ENCODE measurements at regions not wholly inside any gene's neighbourhood (a gene's known extent, or its start where the extent isn't known, plus 50 kb on each side); places are given as distances from the start of the nearest gene placed in this dataset.
A peak's percentile ranks its signal among the peaks of the same experiment; 100 is the strongest.
"Not testable (repeated sequence)": the region's sequence is repeated elsewhere in the genome, so short reads cannot be mapped to it uniquely, and the experiment has no call there.

DNA sequence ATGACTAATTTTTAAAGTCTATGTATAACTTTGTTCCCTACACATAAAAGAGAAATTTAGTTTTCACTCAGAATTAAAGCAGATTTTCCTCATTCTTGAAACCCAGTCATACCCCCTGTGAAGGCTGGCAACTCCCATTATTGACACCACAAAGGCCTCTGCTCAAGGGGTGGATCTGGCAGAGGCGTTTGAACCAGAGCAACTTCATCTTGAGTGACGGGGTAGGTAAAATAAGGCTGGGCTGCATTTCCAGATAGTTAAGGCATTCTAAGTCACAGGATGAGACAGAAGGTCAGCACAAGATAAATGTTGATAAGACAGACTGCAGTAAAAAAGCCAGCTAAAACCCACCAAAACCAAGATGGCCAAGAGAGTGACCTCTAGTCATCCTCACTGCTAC is 177.2 kb upstream of the OR13F1 start:
- no peak for DNase-seq (ENCODE audit: low read depth in 2 of 2)

DNA sequence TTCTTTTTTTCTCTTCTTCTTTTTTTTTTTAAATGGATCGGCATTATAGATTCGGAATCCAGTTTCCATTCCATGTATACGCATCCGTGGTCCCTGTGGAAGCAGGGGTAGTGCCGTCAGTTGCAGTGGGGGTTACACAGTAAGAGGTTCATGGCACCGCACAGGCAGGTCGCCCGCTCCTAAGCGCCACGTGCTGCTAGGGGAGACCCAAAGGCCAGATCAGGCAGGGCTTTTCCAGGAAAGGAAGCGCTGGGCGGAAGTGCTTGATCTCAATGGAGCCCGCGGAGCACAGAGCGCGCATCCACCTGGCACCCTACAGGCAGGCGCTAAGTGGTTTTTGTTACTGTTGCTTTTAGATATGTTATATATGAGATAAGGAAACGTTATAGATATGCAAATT is 174.8 kb upstream of the OR13F1 start:
- DNase-seq (ENCODE audit: low read depth in 2 of 2), result no peak

DNA sequence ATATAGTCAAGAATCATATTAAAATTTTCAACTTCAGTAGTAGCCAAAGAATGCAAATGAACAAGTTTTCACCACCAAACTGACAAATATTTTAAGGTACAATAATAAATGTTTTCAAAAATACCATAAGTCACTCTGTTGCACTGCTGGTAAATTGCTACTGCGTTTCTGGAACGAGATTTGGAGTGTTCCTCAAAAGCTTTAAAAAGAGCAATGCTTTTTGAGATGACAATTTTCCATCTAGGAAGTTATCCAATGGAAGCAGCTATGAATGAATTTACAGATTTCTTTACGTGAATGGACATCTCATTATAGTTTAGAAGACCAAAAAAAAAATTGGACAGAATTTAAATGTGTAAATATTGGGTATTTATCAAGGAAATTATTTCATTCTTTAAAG is 173.2 kb upstream of the OR13F1 start:
- no peak for DNase-seq (ENCODE audit: low read depth in 2 of 2)

DNA sequence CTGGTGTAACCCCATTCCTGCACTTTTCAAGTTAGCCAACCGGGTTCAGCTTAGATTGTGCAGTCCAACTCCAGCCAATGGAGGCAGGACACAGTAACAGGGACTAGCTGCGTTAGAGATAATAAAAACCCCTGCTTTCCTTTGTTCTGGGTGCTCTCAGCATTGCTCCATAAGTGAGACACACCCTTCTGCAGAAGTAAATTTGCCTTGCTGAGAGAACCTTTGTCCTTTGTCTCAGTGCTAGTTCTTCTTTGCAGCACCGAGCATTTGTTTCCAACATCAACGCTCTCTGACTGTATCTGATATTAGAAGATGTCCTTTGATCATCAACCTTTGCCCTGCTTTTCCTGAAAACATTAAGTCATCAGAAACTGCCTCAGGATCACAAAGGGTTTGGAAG is 169.5 kb upstream of the OR13F1 start:
- DNase-seq (ENCODE audit: low read depth in 2 of 2), result no peak

DNA sequence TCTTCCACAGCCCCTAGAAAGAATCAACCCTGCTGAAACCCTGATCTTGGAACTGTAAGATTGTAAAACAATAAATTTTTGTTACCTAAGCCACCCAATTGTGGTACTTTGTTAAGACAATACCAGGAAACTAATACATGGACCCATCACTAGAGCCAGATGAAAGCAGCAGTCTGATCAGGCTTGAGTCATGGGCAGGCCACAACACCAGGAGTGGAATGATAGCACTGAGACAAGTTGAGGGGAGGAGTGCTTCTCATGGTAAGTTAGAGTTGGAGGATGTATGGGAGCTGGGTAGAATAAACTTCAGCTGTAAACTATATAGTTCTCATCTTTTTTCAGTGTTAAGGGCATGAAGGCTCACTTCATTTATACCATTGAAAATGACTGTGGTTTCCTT is 164.4 kb upstream of the OR13F1 start:
- no peak for DNase-seq (ENCODE audit: low read depth in 2 of 2)

DNA sequence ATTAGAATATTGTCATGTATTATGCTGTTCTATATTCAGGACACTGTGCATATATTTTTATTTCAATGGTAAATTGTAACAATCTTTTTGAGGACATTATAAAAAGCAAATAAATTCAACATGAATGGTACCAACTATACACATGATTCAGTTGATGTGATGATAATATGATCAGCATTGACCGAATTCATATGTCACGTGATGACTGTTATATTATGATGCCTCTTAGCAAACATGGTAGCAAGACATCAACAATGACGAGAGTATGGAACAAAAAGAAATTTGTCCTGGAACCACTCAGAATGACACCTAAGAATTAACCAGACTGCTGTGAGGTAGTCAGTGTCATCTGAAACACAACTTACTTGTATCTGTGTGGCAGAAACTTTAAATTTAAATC is 161.5 kb upstream of the OR13F1 start:
- DNase-seq (ENCODE audit: low read depth in 2 of 2), result no peak

DNA sequence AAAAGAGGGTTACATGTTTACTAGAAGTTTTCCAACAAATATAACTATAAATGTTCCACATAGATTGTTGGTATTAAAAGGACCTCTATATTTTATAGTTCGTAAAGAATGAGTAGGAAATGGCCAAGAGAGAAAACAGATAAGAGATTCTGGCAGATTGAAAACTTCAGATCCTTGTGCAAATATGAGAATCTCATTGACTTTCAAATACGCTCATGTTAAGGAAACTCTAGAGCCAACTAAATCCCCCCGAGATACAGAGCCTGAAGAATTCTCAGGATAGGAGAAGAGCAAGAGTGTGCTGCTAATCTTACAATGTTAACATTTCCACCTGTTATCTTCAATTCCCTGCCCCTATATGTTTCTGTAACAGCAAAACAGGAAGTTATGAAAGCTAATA is 159.0 kb upstream of the OR13F1 start:
- no peak for DNase-seq (ENCODE audit: low read depth in 2 of 2)

DNA sequence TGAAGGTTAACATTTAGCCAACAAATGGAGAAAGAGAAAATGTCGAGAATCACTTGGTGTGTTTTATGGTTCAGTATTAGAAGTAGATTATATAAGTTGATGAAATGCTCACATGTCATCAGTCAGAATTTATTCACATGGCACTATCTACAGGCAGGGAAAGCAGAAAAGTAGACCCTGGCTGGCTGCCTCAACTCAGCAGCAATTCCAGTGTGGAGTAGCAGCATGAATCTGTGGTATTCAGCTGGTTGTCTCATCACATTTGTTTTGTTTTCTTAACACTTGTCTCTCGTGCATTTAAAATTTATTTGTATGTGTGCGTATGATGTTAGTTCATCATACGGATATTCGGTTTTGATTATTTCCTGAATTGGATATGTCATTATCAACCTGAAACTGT is 153.5 kb upstream of the OR13F1 start:
- DNase-seq (ENCODE audit: low read depth in 2 of 2), result no peak

DNA sequence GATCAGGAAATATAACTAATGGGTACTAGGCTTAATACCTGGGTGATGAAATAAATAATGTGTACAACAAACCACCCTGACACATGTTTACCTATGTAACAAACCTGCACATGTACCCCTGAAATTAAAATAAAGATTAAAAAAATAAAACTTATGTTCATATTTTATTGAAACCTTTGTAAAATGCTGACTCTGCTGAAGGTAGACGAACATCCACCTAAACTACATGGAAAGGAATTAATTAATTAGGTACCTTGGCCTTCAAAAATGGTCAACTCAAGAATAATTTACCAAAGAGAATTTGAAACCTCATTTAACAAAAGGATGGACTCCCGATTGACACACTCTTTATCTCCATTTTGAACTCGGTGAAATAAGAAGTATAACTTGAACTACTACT is 152.3 kb upstream of the OR13F1 start:
- DNase-seq (ENCODE audit: low read depth in 2 of 2), result no peak

DNA sequence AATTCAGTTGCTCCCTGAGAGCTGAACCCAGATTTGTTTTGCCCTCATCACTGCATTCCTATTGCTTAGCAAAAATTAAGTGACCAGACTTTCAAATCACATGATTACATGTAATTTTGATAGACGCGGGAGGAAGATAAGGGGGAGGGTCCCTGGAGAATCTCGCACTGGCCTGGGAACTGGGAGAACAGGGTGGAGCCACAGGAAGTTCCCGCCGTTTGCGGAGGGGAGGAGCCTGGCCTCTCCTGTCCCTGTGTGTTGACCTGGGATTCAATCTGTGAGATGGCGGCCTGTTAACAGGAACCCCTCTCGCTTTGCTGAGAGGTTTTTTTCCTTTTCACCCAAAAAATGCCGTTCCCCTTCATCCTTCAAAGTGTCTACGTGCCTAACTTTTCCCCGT is 142.9 kb upstream of the OR13F1 start:
- DNase-seq (ENCODE audit: low read depth in 2 of 2), result no peak

DNA sequence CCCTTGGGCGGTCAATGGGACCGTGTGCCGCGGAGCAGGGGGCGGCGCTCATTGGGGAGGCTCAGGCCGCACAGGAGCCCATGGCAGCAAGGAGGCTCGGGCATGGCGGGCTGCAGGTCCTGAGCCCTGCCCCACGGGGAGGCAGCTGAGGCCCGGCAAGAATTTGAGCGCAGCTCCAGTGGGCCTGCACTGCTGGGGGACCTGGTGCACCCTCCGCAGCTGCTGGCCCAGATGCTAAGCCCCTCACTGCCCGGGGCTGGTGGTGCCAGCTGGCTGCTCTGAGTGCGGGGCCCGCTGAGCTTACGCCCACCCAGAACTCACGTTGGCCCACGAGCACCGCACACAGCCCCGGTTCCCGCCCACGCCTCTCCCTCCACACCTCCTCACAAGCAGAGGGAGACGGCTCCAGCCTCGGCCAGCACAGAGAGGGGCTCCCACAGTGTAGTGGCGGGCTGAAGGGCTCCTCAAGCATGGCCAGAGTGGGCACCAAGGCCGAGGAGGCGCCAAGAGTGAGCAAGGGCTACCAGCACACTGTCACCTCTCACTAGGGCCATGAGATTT is 141.1 kb upstream of the OR13F1 start:
- DNase-seq (ENCODE audit: low read depth in 2 of 2), result no peak

DNA sequence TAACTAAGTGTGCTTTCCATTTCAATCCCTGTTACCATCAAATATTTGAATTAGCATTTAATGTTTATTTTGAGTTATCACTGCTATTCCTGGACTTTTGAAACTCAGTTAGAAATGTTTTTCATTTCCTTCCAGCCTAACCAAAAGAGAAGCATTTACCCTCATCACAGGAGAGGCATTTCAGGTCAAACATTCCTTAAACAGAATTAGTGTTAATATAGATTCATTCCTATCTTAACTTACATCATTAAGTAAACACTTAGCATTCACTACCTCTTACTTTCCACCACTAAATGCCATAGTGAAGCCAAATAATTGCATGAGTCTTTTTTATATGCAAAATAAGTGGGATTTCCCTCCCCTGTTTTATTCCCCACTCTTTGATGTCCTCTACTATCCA is 136.6 kb upstream of the OR13F1 start:
- DNase-seq (ENCODE audit: low read depth in 2 of 2), result no peak

DNA sequence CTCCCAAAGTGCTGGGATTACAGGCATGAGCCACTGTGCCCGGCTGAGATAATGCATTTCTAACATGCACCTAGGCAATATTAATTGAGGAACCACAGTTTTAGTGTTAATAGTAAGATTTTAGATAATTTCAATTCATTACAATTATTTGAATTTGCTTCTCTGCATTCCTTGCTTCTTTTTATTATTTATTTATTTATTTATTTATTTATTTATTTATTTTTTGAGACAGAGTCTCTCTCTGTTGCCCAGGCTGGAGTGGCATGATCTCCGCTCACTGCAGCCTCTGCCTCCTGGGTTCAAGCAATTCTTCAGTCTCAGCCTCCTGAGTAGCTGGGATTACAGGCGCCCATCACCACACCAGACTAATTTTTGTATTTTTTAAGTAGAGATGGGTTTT is 135.7 kb upstream of the OR13F1 start:
- not testable (repeated sequence) for DNase-seq (ENCODE audit: low read depth in 2 of 2)

DNA sequence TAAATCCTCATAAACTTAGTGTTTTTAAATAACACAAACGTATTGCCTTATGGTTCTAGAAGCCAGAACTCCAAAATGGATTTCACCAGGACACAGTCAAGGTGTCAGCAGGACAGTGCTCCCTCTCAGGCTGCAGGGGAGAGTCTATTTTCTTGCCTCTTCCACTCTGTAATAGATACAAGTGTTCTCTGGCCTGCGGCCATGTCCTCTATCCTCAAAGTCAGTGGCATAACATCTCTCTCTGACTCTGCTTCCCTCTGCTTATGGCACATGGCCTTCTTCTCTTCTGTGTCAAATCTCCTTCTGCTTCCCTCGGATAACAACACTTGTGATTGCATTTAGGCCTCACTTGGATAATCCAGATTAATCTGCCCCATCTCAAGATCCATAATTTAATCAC is 129.4 kb upstream of the OR13F1 start:
- DNase-seq (ENCODE audit: low read depth in 2 of 2), result no peak

DNA sequence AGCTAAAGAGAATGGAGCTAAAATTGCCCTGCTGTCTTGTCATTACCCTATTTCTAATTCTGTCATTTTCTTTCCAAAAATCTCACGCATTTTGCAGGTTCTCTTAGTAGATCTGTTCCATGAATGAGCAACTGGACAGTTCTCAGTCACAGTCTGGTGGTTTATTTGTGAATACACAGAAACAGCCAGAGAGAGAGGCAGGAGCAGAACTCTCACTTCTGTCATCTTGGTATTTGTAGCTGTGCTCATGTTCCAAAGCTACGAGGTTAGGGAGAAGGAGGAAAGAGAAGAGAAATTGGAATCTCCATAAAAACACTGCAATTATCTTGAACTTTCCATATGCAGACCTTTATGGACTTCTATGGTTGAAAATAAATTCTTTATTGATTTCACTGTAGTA is 118.0 kb upstream of the OR13F1 start:
- no peak for DNase-seq (ENCODE audit: low read depth in 2 of 2)

DNA sequence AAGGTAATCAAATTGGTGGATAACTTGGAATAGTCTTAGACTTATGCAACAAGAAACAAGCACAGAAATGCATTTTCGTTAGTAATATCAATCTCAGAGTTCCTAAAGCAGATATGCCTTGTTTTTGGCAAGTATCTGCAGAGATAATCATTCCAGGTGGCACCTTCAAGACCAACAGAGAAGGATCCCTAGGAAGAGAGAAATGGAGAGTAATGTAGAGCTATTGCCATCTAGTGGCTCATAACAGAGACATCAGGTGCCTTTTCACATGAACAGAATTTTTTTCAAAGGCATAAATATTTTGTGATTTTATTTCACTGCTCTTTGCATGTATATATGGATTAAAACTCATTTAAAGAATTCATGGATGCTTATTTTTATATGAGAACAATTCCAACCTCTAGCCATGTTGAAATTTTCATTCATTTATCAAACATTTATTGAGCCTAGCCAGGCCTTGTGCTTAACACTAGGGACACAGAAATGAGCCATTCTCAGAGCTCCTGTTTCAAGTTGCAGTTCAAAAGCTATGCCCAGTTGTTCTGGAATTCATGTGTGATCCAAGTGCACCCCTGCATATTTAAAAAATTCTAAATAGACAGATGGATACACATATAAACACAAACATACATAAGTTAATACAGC is 117.5 kb upstream of the OR13F1 start:
- peak; percentile 6 to 12 for DNase-seq (ENCODE audit: low read depth in 2 of 2)

DNA sequence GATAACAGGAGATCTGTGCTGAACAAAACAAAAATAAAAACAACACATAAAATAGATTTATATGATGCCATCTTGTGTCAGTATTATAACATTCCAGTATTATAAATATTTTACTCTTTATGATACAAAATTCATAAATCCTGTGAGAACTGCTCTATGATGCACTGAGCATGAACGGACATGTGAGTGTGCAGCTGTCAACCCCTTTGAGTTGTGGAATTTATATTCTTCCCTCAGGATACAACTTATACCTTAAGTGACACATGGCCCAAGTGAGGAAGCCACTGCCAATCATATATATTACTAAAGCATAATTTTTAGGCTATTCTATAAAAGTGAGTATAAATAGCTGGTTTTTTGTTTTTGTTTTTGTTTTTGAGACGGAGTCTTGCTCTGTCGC is 116.0 kb upstream of the OR13F1 start:
- no peak for DNase-seq (ENCODE audit: low read depth in 2 of 2)

DNA sequence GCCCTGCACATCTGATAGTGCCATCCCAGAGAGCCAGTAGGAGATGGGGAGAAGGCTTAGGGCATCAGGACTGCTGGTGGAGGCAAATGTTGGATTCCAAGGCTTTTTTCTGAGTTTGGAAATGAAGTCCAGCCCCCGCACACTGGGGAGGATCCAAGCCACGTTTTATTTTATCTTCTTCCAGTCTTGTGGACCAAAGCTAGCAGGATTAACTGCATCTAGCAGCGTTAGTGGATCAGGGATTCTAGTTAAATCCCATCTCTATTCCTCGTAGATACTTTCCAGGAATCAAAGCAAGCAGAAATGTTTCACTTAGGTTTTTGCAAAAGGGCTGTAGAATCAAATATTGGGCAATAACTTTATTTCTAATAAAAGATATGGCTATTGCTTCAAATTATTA is 114.7 kb upstream of the OR13F1 start:
- no peak for DNase-seq (ENCODE audit: low read depth in 2 of 2)

DNA sequence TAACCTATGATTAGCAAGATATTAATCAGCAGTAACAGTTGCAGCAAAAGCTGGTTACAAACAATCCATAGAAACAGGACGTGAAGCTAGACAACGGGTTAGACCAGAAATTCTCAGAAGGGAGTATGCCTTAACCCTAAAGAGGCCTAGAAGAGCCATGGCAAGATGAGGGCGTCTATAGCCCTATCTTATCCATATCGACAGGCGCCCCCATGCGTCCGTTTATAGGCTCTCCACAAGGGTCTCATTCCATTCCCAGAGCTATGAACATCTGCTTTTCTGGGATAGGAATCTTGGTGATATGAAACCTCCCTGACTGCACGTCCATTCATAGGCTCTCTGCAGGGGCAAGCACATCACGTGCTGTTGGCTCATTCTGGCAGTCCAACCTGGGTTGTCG is 109.2 kb upstream of the OR13F1 start:
- not testable (repeated sequence) for DNase-seq (ENCODE audit: low read depth in 2 of 2)

DNA sequence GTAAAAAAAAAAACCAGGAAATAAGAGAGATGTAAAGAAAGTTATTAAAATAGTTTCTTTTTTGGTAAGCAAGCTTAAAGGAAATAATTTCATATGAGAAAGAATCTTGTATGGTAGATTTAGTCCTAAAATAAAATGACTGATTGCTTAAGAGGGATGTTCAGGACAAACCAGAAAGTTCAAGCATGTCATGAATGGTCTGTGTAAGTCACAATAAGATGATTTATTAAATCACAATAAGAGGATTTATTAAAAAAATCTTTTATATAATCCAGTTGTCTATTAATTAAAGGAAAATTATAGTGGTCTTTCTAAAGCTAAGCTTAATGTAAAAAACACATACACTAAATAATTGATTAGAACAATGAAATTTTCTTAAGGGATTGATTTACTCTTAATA is 91.8 kb upstream of the OR13F1 start:
- DNase-seq (ENCODE audit: low read depth in 2 of 2), result no peak

DNA sequence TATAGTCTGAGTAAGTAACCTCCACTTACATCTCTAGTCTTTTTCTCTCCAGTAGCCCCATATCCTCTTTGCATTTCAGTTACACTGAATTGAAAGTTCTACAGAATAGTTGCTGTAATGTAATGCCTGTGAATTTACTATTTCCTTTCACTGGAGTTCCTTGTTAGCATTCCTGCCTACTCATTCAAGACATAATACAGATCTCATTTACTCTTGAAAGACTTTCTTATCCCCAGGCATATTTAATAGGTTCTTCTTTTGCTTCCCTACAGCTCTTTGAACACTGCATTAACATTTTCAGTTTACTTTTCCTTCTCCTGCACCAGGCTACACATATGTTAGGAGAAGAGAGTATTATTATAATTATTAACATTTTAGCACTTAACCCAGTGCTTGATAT is 87.6 kb upstream of the OR13F1 start:
- no peak for DNase-seq (ENCODE audit: low read depth in 2 of 2)

DNA sequence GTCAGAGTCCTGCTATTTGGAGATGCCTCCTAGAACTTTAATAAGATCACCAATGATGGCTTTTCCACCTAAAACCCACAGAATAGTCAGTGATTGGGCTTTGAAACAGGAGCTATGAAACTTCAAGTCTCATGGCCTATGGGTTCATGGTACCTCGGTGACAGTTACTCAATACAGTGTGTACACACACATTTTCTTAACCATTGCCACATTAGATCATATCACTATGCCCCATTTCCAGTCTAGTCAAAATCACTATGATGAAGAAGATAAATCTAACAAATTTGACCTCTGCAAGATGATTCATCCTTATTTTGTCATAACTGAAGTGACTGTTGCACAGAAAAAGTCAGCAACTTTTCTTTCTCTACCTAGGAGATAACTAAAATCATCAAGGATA is 86.8 kb upstream of the OR13F1 start:
- no peak for DNase-seq (ENCODE audit: low read depth in 2 of 2)

DNA sequence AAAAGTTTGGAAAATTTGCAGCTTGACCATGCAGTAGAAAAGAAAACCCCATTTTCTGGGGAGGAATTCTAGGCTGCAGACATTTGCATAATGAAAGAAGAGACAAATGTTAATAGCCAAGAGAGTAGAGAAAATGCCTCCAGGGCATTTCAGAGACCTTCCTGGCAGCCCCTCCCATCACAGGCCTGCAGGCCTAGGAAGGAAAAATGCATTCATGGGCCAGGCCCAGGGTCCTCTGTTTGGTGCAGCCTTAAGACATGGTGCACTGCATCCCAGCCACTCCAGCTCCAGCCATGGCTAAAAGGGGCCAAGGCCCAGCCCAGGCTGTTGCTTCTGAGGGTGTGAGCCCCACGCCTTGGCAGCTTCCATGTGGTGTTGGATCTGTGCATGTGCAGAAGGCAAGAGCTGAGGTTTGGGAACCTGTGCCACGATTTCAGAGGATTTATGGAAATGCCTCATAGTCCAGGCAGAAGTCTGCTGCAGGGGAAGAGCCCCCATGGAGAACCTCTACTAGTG is 75.0 kb upstream of the OR13F1 start:
- DNase-seq (ENCODE audit: low read depth in 2 of 2), result no peak

DNA sequence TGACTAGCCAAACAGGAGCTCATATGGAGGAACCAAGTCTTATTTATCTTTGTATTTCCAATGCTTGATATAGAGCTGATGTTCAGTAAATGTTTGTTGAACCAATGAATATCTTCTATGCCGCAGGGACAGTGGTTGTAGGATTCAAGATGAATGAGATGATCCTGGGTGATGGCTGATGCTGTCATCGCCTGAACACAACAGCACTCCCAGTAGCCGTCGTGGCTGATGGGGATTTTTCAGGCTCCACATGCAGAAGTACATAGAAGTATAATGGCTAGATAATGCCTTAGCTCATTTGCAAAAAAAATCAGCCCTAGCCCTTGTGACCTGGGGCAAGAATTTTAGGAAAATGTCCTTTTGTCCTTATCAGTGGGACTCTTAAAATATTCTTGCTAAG is 69.0 kb upstream of the OR13F1 start:
- DNase-seq (ENCODE audit: low read depth in 2 of 2), result no peak

Data from fibroblast of skin of left biceps (primary cell).